Hematopoietic multipotent progenitor cell treated with erythropoietin and hydrocortisone succinate and interleukin-3 and kit ligand, for 6 days (in vitro differentiated cells): ENCODE measurements at regions not wholly inside any gene's neighbourhood (a gene's known extent, or its start where the extent isn't known, plus 50 kb on each side); places are given as distances from the start of the nearest gene placed in this dataset.
A peak's percentile ranks its signal among the peaks of the same experiment; 100 is the strongest.

Experiments
- DNase-seq: peaks from one replicate; pipeline ENCODE4 v3.0.0-alpha.2; 2015

DNA sequence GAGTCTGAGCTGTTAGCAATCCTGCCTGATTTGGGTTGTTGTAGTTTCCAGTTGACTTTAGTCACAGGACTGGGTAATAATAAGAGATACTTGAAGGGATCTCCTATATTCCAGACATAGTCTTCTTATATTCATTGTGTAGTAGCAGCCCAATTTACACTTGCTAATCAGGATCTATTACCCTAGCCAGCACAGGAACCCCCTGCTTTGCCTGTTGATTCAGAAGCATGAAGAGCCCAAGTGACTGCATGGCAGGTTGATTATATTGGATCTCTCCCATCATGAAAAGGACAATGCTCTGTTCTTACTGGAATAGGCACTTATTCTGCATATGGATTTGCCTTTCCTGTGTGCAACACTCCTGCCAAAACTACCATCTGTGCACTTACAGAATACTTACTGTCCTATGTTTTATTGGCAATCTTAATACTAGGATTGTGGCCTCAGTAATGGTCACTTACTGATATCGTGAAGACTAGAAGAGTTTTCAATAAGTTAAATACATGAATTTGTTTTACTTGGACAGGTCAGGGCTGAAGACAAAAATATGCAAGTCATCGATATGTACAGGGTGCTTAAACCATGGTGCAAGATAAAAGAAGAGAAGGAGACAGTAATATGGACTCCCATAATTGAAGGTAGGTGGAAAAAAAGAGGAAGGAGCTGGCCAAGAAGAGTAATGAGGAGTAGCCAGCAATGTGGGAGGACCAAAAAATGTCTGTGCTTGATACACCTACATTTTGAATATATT, 304.1 kb downstream of the MCTP2 start:
- no peak for DNase-seq

GRCh38 chr15:94536549-94536948, 305.2 kb downstream of the MCTP2 start:
- no peak for DNase-seq

DNA sequence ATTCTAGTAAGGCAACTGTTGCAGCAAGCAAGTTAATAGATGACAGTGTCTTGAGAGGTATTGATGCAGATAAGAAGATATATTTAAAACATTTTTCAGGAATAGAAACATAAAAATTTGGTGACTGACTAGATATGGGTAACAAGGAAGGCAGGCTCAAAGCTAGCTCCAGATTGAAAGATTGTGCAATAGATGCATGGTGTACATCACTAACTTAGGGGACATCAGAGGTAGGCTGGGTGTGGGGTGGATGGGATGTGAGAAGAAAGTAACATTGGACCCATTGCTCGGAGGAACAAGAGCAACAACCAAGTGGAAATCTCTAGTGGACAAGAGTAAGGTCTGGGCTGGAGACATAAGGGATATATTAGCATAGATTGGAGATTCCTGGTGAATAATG, 306.9 kb downstream of the MCTP2 start:
- DNase-seq = no peak

GRCh38 chr15:94542391-94542790, 311.0 kb downstream of the MCTP2 start:
- DNase-seq = no peak

GRCh38 chr15:94546808-94547207, 315.4 kb downstream of the MCTP2 start:
- no peak for DNase-seq

DNA sequence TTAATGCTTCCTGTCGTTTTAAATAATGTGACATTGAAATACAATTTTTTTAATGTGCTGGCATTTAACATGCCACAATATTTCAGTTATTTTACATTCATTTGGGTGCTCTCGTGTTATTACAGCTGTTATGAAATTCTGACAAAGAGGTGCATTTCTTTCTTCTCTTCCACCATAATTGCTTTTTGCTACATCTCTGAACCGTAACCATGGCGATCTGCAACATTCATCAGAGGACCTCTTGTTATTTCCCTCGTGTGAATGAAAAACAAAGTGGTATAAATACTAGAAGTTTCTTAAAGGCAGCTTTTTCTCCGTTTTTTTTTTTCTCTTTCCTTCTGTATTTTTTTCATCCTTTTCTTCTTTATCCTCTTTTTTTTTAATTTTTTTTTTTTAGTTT, 316.4 kb downstream of the MCTP2 start:
- no peak for DNase-seq

- no peak for DNase-seq
These were observed 324.6 kb downstream of the MCTP2 start for GRCh38 chr15:94555841-94556519.

DNA sequence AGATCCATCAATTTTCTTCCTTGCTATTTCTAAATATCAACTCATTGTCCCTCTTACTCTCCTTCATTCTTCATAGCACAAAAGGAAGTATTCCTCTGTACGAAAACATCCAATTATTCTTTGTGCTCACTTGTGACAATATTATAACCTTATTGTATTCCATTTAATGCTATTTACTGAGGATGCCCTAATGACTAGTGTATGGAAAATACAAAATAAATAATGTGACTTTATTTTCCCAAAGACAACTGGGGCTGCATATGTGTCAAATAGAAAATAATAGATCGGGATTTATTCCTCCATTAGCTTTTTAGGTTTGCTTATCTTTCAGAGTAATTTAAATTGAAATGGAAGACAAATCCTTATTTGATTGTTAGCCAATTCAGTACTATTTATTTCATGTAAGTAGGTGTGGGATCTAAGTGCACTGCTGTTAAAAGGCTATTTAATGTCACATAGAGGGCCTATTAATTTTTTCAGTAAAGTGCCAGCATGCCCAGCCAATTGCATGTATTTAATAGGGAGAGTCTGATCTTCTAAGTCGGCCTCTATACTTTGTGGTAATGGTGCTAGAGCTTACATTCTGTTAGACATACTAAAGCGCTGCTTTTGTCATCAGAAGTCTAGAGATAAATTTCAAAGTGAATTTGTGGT, 329.8 kb downstream of the MCTP2 start:
- DNase-seq = no peak

GRCh38 chr15:94563456-94563855, 332.1 kb downstream of the MCTP2 start:
- no peak for DNase-seq

DNA sequence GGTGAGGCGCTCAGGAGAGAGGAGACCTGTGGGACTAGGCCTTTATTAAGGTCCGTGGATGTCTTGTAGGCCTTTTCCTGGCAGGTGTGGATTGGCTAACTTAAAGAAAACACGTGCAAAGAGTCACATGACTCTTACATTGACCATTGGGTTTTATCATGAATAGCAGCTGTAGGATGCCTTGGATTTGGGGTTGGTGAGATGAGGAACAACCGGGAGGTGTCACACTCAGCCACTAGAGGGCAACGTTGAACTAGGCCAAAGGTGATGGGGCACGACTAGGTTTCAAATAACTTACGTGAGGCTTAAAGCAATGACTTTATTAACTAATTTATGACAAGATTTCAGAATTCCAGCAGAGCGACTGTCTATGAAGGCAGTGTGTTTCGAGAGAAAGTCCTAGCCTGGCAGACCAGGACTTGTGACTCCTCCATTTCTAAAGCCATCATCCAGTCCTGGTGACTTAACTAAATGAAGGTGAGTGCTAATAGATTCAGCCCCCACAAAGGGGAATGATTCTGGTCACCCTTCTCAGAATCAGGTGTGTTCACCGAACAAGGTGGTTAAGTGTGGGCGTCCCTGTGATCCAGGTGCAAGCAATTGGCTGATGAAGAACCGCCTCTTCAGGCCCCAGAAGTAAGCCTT, 345.6 kb downstream of the MCTP2 start:
- peak; percentile 76 for DNase-seq

DNA sequence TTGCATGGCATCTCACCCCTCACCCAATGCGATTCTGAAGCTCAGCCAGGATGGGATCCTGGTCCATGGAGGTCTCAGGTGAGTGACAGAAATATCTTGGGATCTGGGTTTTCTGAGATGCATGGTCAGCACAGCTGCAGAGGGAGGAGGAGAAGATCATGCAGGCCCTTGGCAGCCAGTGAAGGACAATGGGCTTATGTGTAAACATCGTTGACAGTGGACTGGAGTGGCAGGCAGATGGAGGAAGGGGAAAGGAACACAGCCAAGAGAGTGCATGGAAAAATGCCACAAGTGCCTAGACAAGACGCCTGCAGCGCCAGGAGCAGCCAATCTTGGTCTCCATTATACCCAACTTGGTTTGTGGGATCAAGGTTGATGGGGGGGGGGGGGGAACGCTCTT, 347.9 kb downstream of the MCTP2 start:
- no peak for DNase-seq

- DNase-seq = no peak
These were observed 349.0 kb downstream of the MCTP2 start for GRCh38 chr15:94580211-94580885.

GRCh38 chr15:94582368-94582767, 351.0 kb downstream of the MCTP2 start:
- DNase-seq = peak; percentile 50

- DNase-seq = peak; percentile 42
These were observed 353.5 kb downstream of the MCTP2 start for GRCh38 chr15:94584833-94585244.

GRCh38 chr15:94586099-94586498, 354.7 kb downstream of the MCTP2 start:
- no peak for DNase-seq

- no peak for DNase-seq
These were observed 355.8 kb downstream of the MCTP2 start for GRCh38 chr15:94587113-94587512.

GRCh38 chr15:94588993-94589392, 357.6 kb downstream of the MCTP2 start:
- DNase-seq = no peak

DNA sequence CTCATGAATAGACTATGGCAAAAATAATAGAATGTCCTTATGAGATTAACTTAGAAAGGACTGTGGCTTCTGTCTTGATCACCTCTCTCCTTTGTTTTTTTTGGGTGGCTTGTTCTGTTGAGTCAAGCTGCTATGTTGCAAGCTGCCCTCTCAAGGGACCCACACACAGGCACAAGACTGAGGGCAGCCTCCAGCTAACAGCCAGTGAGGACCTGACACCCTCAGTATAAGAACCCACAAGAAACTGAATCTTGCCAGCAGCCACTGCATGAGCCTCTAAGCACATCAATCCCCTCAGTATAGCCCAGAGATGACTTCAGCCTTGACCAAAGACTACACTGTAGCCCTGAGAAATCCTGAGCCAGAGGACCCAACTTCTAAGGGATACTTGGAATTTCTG, 361.1 kb downstream of the MCTP2 start:
- no peak for DNase-seq

GRCh38 chr15:94596707-94597106, 365.3 kb downstream of the MCTP2 start:
- no peak for DNase-seq

- no peak for DNase-seq
These were observed 369.1 kb downstream of the MCTP2 start for GRCh38 chr15:94600505-94600904.

- no peak for DNase-seq
These were observed 371.6 kb downstream of the MCTP2 start for GRCh38 chr15:94602754-94603470.

DNA sequence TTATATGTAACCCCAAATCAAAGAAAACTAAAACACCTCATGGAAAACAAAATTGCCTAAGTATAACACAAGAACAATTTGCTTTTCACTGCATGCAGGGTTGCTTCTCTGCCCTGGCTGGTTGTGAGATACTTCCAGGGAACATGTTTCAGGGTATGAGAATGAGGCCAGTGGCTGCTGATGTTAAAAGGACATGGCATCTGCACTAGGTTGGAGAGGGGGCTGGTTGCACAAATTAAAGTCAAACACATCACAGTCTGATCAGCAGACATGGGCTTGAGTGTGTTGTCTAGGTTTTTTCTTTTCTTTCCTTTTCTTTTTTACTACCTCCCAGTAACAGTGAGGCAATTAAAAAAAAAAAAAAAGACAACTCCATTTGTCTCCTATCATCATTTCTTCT, 374.9 kb downstream of the MCTP2 start:
- no peak for DNase-seq
